ENCODE measurements at regions not wholly inside any gene's neighbourhood (a gene's known extent, or its start where the extent isn't known, plus 50 kb on each side); places are given as distances from the start of the nearest gene placed in this dataset.

DNA sequence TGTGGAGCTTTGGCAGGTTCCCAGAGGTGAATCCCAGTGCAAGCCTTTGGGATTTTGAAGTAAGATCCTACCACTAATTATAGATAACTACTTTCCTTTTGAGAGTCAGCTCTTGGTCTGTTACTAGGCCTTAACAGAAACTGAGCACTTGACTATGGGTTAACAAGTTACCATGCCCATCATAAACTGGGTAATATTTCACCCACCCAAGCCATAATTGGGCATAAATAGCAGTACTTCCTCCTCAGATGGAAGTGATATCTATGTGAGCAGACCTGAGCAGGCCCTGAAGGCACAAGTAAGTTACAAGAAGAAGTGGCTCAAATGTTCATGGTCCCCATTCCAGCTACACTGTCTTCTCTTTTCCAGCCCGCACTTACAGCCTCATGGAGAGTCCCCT, 475.9 kb downstream of the LRRIQ3 start:
- H3K36me3 ChIP-seq (replicated peaks in 1 of 2; ENCODE audit: control extremely low read depth in 1 of 2, control insufficient read depth in 1 of 2, extremely low read depth in 1 of 2, insufficient read depth in 2 of 2, low read length in 1 of 2), result no peaks in the 10 kb centered on the region
- WGBS (ENCODE audit: insufficient coverage), result 80% methylated on average over 1 of the region's 1 CpG
- TF ChIP-seq EZH2 (IDR thresholded peaks at IDR 0.05; ENCODE audit: borderline replicate concordance, insufficient read depth, low read depth, low read length, poor library complexity, severe bottlenecking), result no peak
- ChIA-PET POLR2A (no interaction called here), CTCF (no interaction called here)
- H3K27ac ChIP-seq (ENCODE audit: low read length in 2 of 2), result no peak overlapping the region
- no peak overlapping the region for H3K9ac ChIP-seq (ENCODE audit: low read length)
- no peak overlapping the region for H3K4me3 ChIP-seq (ENCODE audit: control extremely low read depth in 1 of 5, extremely low read depth in 1 of 5, insufficient read depth in 1 of 5, low read depth in 2 of 5, low read length in 4 of 5)
- no peak overlapping the region for H3K4me3 Mint-ChIP-seq
- H3K4me2 ChIP-seq (replicated peaks; ENCODE audit: low read depth, low read length, poor library complexity, severe bottlenecking), result no peak overlapping the region
- no peaks in the 10 kb centered on the region for H4K20me1 ChIP-seq (ENCODE audit: control insufficient read depth, insufficient read depth, low read length, poor library complexity, severe bottlenecking)
- no peak for ATAC-seq (ENCODE audit: low read depth)
- no peaks in the 10 kb centered on the region for H3K27me3 Mint-ChIP-seq
- H3K4me1 ChIP-seq (ENCODE audit: control insufficient read depth in 2 of 2, insufficient read depth in 2 of 2, low read length in 2 of 2), result no peaks in the 10 kb centered on the region
- H3K9me3 ChIP-seq (ENCODE audit: control extremely low read depth in 1 of 3, control insufficient read depth in 2 of 3, insufficient read depth in 1 of 3, low read length in 2 of 3), result no peaks in the 10 kb centered on the region
- intact Hi-C loops (cut with micrococcal nuclease), result no loop called here
- H3K9me3 Mint-ChIP-seq (ENCODE audit: insufficient read depth), result no peaks in the 10 kb centered on the region
- H3K79me2 ChIP-seq (ENCODE audit: control insufficient read depth, insufficient read depth, low read length), result no peaks in the 10 kb centered on the region
- no peak overlapping the region for H2AFZ ChIP-seq (ENCODE audit: insufficient read depth, low read depth, low read length, poor library complexity, severe bottlenecking)
- no peaks in the 10 kb centered on the region for H3K27me3 ChIP-seq (replicated peaks in 1 of 4; ENCODE audit: control extremely low read depth in 1 of 4, control insufficient read depth in 3 of 4, insufficient read depth in 4 of 4, low read length in 3 of 4)
- no peaks in the 10 kb centered on the region for H3K4me1 Mint-ChIP-seq
- no peak overlapping the region for H3K27ac Mint-ChIP-seq
- DNase-seq, result no peak

- CTCF ChIA-PET, result no interaction called here
- Mint-ChIP-seq H3K4me3 (no peak overlapping the region), H3K27ac (no peak overlapping the region), H3K9me3 (ENCODE audit: insufficient read depth) (peaks cover 3% of the 10 kb centered on the region), H3K27me3 (no peaks in the 10 kb centered on the region), H3K4me1 (no peaks in the 10 kb centered on the region)
- WGBS (ENCODE audit: insufficient coverage), result 75% methylated on average over 1 of the region's 1 CpG
- H3K9me3 ChIP-seq (ENCODE audit: control extremely low read depth in 1 of 3, control insufficient read depth in 2 of 3, insufficient read depth in 1 of 3, low read length in 2 of 3), result no peaks in the 10 kb centered on the region
- ATAC-seq (ENCODE audit: low read depth), result no peak
- H3K9ac ChIP-seq (ENCODE audit: low read length), result no peak overlapping the region
- POLR2A ChIA-PET, result no interaction called here
- no peaks in the 10 kb centered on the region for H3K36me3 ChIP-seq (replicated peaks in 1 of 2; ENCODE audit: control extremely low read depth in 1 of 2, control insufficient read depth in 1 of 2, extremely low read depth in 1 of 2, insufficient read depth in 2 of 2, low read length in 1 of 2)
- no peaks in the 10 kb centered on the region for H3K27me3 ChIP-seq (replicated peaks in 1 of 4; ENCODE audit: control extremely low read depth in 1 of 4, control insufficient read depth in 3 of 4, insufficient read depth in 4 of 4, low read length in 3 of 4)
- no peak overlapping the region for H3K27ac ChIP-seq (ENCODE audit: low read length in 2 of 2)
- no peak overlapping the region for H3K4me3 ChIP-seq (ENCODE audit: control extremely low read depth in 1 of 5, extremely low read depth in 1 of 5, insufficient read depth in 1 of 5, low read depth in 2 of 5, low read length in 4 of 5)
- H4K20me1 ChIP-seq (ENCODE audit: control insufficient read depth, insufficient read depth, low read length, poor library complexity, severe bottlenecking), result no peaks in the 10 kb centered on the region
- no peak overlapping the region for H2AFZ ChIP-seq (ENCODE audit: insufficient read depth, low read depth, low read length, poor library complexity, severe bottlenecking)
- no peak for DNase-seq
- intact Hi-C loops (cut with micrococcal nuclease), result no loop called here
- no peaks in the 10 kb centered on the region for H3K4me1 ChIP-seq (ENCODE audit: control insufficient read depth in 2 of 2, insufficient read depth in 2 of 2, low read length in 2 of 2)
- TF ChIP-seq EZH2 (IDR thresholded peaks at IDR 0.05; ENCODE audit: borderline replicate concordance, insufficient read depth, low read depth, low read length, poor library complexity, severe bottlenecking), result no peak
- no peak for TF ChIP-seq CTCF (IDR thresholded peaks at IDR 0.05)
- H3K4me2 ChIP-seq (replicated peaks; ENCODE audit: low read depth, low read length, poor library complexity, severe bottlenecking), result no peak overlapping the region
- no peaks in the 10 kb centered on the region for H3K79me2 ChIP-seq (ENCODE audit: control insufficient read depth, insufficient read depth, low read length)
Observed at GRCh38 chr1:73717976-73718375, 480.0 kb downstream of the LRRIQ3 start.

Measured in B cell (primary cell).